H9 (cell line): ENCODE measurements at regions not wholly inside any gene's neighbourhood (a gene's known extent, or its start where the extent isn't known, plus 50 kb on each side); places are given as distances from the start of the nearest gene placed in this dataset.

Source experiments
- DNase-seq: peaks from one replicate; pipeline ENCODE4 v3.0.0-alpha.2; 2017
- H2AFZ ChIP-seq: one replicate; pipeline ENCODE4 v1.6.1; 2013; ENCODE audit warnings: mild to moderate bottlenecking, low read length, control low read depth, moderate library complexity
- H2AK5ac ChIP-seq: 2 replicates; pipeline ENCODE4 v1.6.1; 2013; ENCODE audit warnings: low read length, control low read depth, mixed read lengths; ENCODE audit not compliant: insufficient read length
- H2BK120ac ChIP-seq: one replicate; pipeline ENCODE4 v1.6.1; 2013; ENCODE audit warnings: low read depth, mild to moderate bottlenecking, low read length, control low read depth, inconsistent platforms; ENCODE audit not compliant: poor library complexity, severe bottlenecking
- H2BK12ac ChIP-seq: 2 replicates; pipeline ENCODE4 v1.6.1; 2013; ENCODE audit warnings: low read length, control low read depth, mixed read lengths, low read depth; ENCODE audit not compliant: insufficient read length
- H2BK15ac ChIP-seq: 2 replicates; pipeline ENCODE4 v1.6.1; 2013; ENCODE audit warnings: low read depth, low read length, control low read depth
- H2BK20ac ChIP-seq: one replicate; pipeline ENCODE4 v1.6.1; 2013; ENCODE audit warnings: low read depth, mild to moderate bottlenecking, low read length, control low read depth, inconsistent platforms; ENCODE audit not compliant: poor library complexity, severe bottlenecking
- H2BK5ac ChIP-seq: 2 replicates; pipeline ENCODE4 v1.6.1; 2013; ENCODE audit warnings: low read length, control low read depth, mixed read lengths; ENCODE audit not compliant: insufficient read length
- H3K14ac ChIP-seq: 2 replicates; pipeline ENCODE4 v1.6.1; 2013; ENCODE audit warnings: low read length, control low read depth; ENCODE audit not compliant: insufficient read depth
- H3K18ac ChIP-seq: 2 replicates; pipeline ENCODE4 v1.6.1; 2013; ENCODE audit warnings: low read depth, mild to moderate bottlenecking, mixed read lengths, low read length, control low read depth; ENCODE audit not compliant: insufficient read length
- H3K23ac ChIP-seq: 2 replicates; pipeline ENCODE4 v1.6.1; 2013; ENCODE audit warnings: low read length, control low read depth, mixed read lengths, low read depth; ENCODE audit not compliant: insufficient read length
- H3K23me2 ChIP-seq: 2 replicates; pipeline ENCODE4 v1.6.1; 2013; ENCODE audit warnings: low read depth, mild to moderate bottlenecking, mixed read lengths, low read length, control low read depth; ENCODE audit not compliant: insufficient read length, poor library complexity, severe bottlenecking
- H3K27ac ChIP-seq: 2 replicates; pipeline ENCODE4 v1.5.1; 2013; ENCODE audit warnings: low read length, control low read depth, mixed read lengths, low read depth; ENCODE audit not compliant: insufficient read length
- H3K27me3 ChIP-seq: 2 replicates; pipeline ENCODE4 v1.6.1; 2013; ENCODE audit warnings: low read length, control low read depth, inconsistent platforms; ENCODE audit not compliant: insufficient read depth
- H3K4ac ChIP-seq: 2 replicates; pipeline ENCODE4 v1.6.1; 2013; ENCODE audit warnings: low read depth, mild to moderate bottlenecking, control low read depth, inconsistent platforms, low read length, moderate library complexity
- H3K4me1 ChIP-seq: 2 replicates; pipeline ENCODE4 v1.6.1; 2013; ENCODE audit warnings: low read length, control low read depth, inconsistent platforms; ENCODE audit not compliant: insufficient read depth
- H3K4me2 ChIP-seq: 2 replicates; pipeline ENCODE4 v1.6.1; 2013; ENCODE audit warnings: low read length, control low read depth, mixed read lengths; ENCODE audit not compliant: insufficient read length, insufficient read depth
- H3K56ac ChIP-seq: 2 replicates; pipeline ENCODE4 v1.6.1; 2013; ENCODE audit warnings: low read depth, mild to moderate bottlenecking, mixed read lengths, low read length, control low read depth; ENCODE audit not compliant: insufficient read length
- H3K79me1 ChIP-seq: 2 replicates; pipeline ENCODE4 v1.6.1; 2013; ENCODE audit warnings: low read depth, mild to moderate bottlenecking, moderate library complexity, low read length, control low read depth, inconsistent platforms; ENCODE audit not compliant: insufficient read depth, poor library complexity, severe bottlenecking
- H3K79me2 ChIP-seq: 2 replicates; pipeline ENCODE4 v1.6.1; 2013; ENCODE audit warnings: low read length, control low read depth, inconsistent platforms; ENCODE audit not compliant: insufficient read depth
- H3K9ac ChIP-seq: 2 replicates; pipeline ENCODE4 v1.6.1; 2013; ENCODE audit warnings: low read length, control low read depth, mixed read lengths; ENCODE audit not compliant: insufficient read length; ENCODE audit errors: extremely low read depth
- H3K9me3 ChIP-seq: one replicate; pipeline ENCODE4 v1.6.1; 2013; ENCODE audit warnings: low read depth, low read length, inconsistent platforms; ENCODE audit not compliant: control insufficient read depth
- H3T11ph ChIP-seq: one replicate; pipeline ENCODE4 v1.6.1; 2013; ENCODE audit warnings: mild to moderate bottlenecking, low read length, control low read depth, inconsistent platforms
- H4K20me1 ChIP-seq: one replicate; pipeline ENCODE4 v1.6.1; 2013; ENCODE audit not compliant: control insufficient read depth, insufficient read length, insufficient read depth
- H4K5ac ChIP-seq: 2 replicates; pipeline ENCODE4 v1.6.1; 2013; ENCODE audit warnings: low read depth, mild to moderate bottlenecking, mixed read lengths, low read length, control low read depth; ENCODE audit not compliant: insufficient read length
- H4K8ac ChIP-seq: replicated peaks from 2 replicates; pipeline ENCODE4 v1.6.1; 2013; ENCODE audit warnings: low read length, control low read depth, mixed read lengths, low read depth; ENCODE audit not compliant: insufficient read length
- H4K91ac ChIP-seq: 2 replicates; pipeline ENCODE4 v1.6.1; 2013; ENCODE audit warnings: low read depth, mild to moderate bottlenecking, moderate library complexity, mixed read lengths, low read length, control low read depth; ENCODE audit not compliant: insufficient read length
- H3K27ac Mint-ChIP-seq, 3 experiments: 2 replicates in 2 of 3; 3 replicates in 1 of 3; pipeline ENCODE4 v1.8.0; 2020 to 2021; ENCODE audit warnings: mixed read lengths in 3 of 3, mild to moderate bottlenecking in 1 of 3, moderate library complexity in 1 of 3
- H3K27me3 Mint-ChIP-seq: 2 replicates; pipeline ENCODE4 v1.8.0; 2021; ENCODE audit warnings: low read depth, mild to moderate bottlenecking, moderate library complexity, mixed read lengths
- H3K36me3 Mint-ChIP-seq, 3 experiments: 2 replicates in 2 of 3; 3 replicates in 1 of 3; pipeline ENCODE4 v1.8.0; 2020 to 2021; ENCODE audit warnings: low read depth in 3 of 3, mixed read lengths in 3 of 3; ENCODE audit not compliant: insufficient read depth in 1 of 3
- H3K4me1 Mint-ChIP-seq, 2 experiments: 2 replicates each; pipeline ENCODE4 v1.8.0; 2020; ENCODE audit warnings: mixed read lengths in 2 of 2
- H3K4me3 Mint-ChIP-seq, 2 experiments: 2 replicates in 1 of 2; 3 replicates in 1 of 2; pipeline ENCODE4 v1.8.0; 2020 to 2021; ENCODE audit warnings: mild to moderate bottlenecking in 2 of 2, mixed read lengths in 2 of 2, moderate library complexity in 1 of 2
- H3K9me3 Mint-ChIP-seq, 2 experiments: 2 replicates in 1 of 2; 3 replicates in 1 of 2; pipeline ENCODE4 v1.8.0; 2020; ENCODE audit warnings: mild to moderate bottlenecking in 2 of 2, mixed read lengths in 2 of 2, moderate library complexity in 1 of 2
- WGBS: extraction: QIAGEN DNeasy Blood & Tissue Kit; methylation state at CpG from one replicate; pipeline ENCODE4 v1.1.7; 2013; ENCODE audit warnings: missing lambda C conversion rate, low lambda C conversion rate, mixed read lengths; ENCODE audit not compliant: insufficient read length; ENCODE audit errors: extremely low coverage; 5-methylcytosine and 5-hydroxymethylcytosine counted together
- TF ChIP-seq, protein P1 (sequence below): fragments of 200-600 bp; sonication (generic); conservative IDR thresholded peaks from 3 replicates; pipeline ENCODE4 v1.8.0; 2021; ENCODE audit warnings: antibody characterized with exemption, mild to moderate bottlenecking

GRCh38 chr20:54305421-54305820, 97.5 kb downstream of the PFDN4 start:
- Mint-ChIP-seq H3K4me1 (0 out of 4 replicates have a peak, but pooled peaks cover 0 to under 1% of the 10 kb centered on the region in 2 experiments), H3K9me3 (no peaks in the 10 kb centered on the region), H3K27me3 (no peaks in the 10 kb centered on the region), H3K4me3 (no peak overlapping the region), H3K36me3 (no peaks in the 10 kb centered on the region; a peak in 1 of 7 replicates), H3K27ac (no peak overlapping the region)
- Histone ChIP-seq H3K27me3 (no peaks in the 10 kb centered on the region), H2AFZ (no peak overlapping the region), H2BK120ac (no peak overlapping the region), H3K4ac (no peak overlapping the region), H3K4me2 (no peak overlapping the region), H3K79me2 (no peaks in the 10 kb centered on the region), H4K5ac (no peak overlapping the region), H3K9me3 (no peaks in the 10 kb centered on the region), H3K18ac (no peak overlapping the region), H4K91ac (no peak overlapping the region), H3T11ph (no peak overlapping the region), H3K56ac (no peak overlapping the region), H3K23ac (no peak overlapping the region), H2BK12ac (no peak overlapping the region), H3K9ac (no peak overlapping the region), H3K23me2 (no peaks in the 10 kb centered on the region), H2BK15ac (no peak overlapping the region), H2BK5ac (no peak overlapping the region), H3K27ac (no peak overlapping the region), H2BK20ac (no peak overlapping the region), H3K79me1 (no peaks in the 10 kb centered on the region), H3K4me1 (no peaks in the 10 kb centered on the region; the same call in 1 of the 2 replicates), H3K14ac (no peak overlapping the region), H4K8ac (no peak overlapping the region), H4K20me1 (no peaks in the 10 kb centered on the region), H2AK5ac (no peak overlapping the region)
- TF ChIP-seq, protein P1, sequence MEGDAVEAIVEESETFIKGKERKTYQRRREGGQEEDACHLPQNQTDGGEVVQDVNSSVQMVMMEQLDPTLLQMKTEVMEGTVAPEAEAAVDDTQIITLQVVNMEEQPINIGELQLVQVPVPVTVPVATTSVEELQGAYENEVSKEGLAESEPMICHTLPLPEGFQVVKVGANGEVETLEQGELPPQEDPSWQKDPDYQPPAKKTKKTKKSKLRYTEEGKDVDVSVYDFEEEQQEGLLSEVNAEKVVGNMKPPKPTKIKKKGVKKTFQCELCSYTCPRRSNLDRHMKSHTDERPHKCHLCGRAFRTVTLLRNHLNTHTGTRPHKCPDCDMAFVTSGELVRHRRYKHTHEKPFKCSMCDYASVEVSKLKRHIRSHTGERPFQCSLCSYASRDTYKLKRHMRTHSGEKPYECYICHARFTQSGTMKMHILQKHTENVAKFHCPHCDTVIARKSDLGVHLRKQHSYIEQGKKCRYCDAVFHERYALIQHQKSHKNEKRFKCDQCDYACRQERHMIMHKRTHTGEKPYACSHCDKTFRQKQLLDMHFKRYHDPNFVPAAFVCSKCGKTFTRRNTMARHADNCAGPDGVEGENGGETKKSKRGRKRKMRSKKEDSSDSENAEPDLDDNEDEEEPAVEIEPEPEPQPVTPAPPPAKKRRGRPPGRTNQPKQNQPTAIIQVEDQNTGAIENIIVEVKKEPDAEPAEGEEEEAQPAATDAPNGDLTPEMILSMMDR: no peak
- no CpG with 5 or more reads among the region's 7 CpGs for WGBS
- no peak for DNase-seq
